ENCODE measurements at regions not wholly inside any gene's neighbourhood (a gene's known extent, or its start where the extent isn't known, plus 50 kb on each side); places are given as distances from the start of the nearest gene placed in this dataset.
"Not testable (repeated sequence)": the region's sequence is repeated elsewhere in the genome, so short reads cannot be mapped to it uniquely, and the experiment has no call there.

DNA sequence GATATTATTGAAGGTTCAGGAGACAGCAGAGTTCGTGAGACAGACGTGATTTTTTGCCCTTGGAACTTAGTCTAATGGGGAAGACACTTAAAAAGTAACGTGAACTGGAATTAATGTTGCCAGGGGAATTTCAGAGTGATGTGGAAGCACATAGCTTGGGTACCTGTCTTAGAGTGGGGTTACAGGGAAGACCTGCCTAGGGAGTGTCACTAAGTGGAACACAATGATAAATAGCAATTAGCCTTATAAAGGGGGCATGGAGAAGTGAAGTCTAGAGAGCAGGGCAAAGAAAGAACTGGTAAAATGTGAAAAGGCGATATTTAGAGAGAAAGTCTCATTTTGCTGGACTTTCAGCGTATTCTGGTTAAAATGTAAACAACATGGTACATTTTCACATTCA is 306.0 kb upstream of the TCF4 start:
- TF ChIP-seq BACH2 (CRISPR knock-in tag; IDR thresholded peaks at IDR 0.05; ENCODE audit: borderline replicate concordance) (no peak), ZNF70 (CRISPR knock-in tag; IDR thresholded peaks at IDR 0.05) (no peak), TCF4 (CRISPR knock-in tag; IDR thresholded peaks at IDR 0.05; ENCODE audit: borderline replicate concordance) (no peak), PPARA (CRISPR knock-in tag; IDR thresholded peaks at IDR 0.05; ENCODE audit: borderline replicate concordance) (no peak), ARNTL (CRISPR knock-in tag; IDR thresholded peaks at IDR 0.05; ENCODE audit: borderline replicate concordance, low read depth) (no peak), CSDC2 (CRISPR knock-in tag; IDR thresholded peaks at IDR 0.05) (no peak), ZC3H10 (CRISPR knock-in tag; IDR thresholded peaks at IDR 0.05) (no peak), ISL1 (CRISPR knock-in tag; IDR thresholded peaks at IDR 0.05) (no peak), TOX (CRISPR knock-in tag; IDR thresholded peaks at IDR 0.05; ENCODE audit: borderline replicate concordance) (no peak), ZNF8 (CRISPR knock-in tag; IDR thresholded peaks at IDR 0.05) (no peak), RARB (CRISPR knock-in tag; IDR thresholded peaks at IDR 0.05) (no peak), GLIS3 (CRISPR knock-in tag; IDR thresholded peaks at IDR 0.05) (no peak), ZFP3 (CRISPR knock-in tag; IDR thresholded peaks at IDR 0.05) (no peak), ZFP30 (CRISPR knock-in tag; IDR thresholded peaks at IDR 0.05) (no peak), ESRRG (CRISPR knock-in tag; IDR thresholded peaks at IDR 0.05) (no peak), OSR1 (CRISPR knock-in tag; IDR thresholded peaks at IDR 0.05) (no peak), SNAI2 (CRISPR knock-in tag; IDR thresholded peaks at IDR 0.05) (no peak)
- TF ChIP-seq, protein P1, sequence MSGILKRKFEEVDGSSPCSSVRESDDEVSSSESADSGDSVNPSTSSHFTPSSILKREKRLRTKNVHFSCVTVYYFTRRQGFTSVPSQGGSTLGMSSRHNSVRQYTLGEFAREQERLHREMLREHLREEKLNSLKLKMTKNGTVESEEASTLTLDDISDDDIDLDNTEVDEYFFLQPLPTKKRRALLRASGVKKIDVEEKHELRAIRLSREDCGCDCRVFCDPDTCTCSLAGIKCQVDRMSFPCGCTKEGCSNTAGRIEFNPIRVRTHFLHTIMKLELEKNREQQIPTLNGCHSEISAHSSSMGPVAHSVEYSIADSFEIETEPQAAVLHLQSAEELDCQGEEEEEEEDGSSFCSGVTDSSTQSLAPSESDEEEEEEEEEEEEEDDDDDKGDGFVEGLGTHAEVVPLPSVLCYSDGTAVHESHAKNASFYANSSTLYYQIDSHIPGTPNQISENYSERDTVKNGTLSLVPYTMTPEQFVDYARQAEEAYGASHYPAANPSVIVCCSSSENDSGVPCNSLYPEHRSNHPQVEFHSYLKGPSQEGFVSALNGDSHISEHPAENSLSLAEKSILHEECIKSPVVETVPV (CRISPR knock-in tag; IDR thresholded peaks at IDR 0.05) = no peak
- TF ChIP-seq, protein P2, sequence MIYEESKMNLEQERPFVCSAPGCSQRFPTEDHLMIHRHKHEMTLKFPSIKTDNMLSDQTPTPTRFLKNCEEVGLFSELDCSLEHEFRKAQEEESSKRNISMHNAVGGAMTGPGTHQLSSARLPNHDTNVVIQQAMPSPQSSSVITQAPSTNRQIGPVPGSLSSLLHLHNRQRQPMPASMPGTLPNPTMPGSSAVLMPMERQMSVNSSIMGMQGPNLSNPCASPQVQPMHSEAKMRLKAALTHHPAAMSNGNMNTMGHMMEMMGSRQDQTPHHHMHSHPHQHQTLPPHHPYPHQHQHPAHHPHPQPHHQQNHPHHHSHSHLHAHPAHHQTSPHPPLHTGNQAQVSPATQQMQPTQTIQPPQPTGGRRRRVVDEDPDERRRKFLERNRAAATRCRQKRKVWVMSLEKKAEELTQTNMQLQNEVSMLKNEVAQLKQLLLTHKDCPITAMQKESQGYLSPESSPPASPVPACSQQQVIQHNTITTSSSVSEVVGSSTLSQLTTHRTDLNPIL (CRISPR knock-in tag; IDR thresholded peaks at IDR 0.05; ENCODE audit: low read depth) = no peak
- no peak for ATAC-seq

DNA sequence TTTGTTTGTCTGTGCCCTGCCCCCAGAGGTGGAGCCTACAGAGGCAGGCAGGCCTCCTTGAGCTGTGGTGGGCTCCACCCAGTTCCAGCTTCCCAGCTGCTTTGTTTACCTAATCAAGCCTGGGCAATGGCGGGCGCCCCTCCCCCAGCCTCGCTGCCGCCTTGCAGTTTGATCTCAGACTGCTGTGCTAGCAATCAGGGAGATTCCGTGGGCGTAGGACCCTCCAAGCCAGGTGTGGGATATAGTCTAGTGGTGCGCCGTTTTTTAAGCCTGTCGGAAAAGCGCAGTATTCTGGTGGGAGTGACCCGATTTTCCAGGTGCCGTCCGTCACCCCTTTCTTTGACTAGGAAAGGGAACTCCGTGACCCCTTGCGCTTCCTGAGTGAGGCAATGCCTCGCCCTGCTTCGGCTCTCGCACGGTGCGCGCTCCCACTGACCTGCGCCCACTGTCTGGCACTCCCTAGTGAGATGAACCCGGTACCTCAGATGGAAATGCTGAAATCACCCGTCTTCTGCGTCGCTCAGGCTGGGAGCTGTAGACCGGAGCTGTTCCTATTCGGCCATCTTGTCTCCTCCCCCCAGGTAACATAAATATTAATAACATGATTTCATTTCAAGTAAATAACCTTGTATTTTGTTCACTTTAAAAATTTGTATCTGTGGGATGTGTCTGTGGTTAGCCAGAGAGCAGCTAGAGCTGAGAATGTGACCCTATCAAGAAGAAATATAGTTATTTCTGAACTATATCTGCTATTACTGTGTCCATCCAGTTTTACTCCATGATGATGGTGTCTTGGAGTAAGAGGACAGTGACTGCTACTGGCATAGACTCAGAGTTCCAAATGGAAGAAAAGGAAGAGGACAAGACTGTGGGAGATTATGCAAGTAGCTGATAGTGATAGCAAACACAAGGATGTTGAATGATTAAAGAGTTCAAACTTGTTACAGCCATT is 305.1 kb upstream of the TCF4 start:
- not testable (repeated sequence) for ATAC-seq

DNA sequence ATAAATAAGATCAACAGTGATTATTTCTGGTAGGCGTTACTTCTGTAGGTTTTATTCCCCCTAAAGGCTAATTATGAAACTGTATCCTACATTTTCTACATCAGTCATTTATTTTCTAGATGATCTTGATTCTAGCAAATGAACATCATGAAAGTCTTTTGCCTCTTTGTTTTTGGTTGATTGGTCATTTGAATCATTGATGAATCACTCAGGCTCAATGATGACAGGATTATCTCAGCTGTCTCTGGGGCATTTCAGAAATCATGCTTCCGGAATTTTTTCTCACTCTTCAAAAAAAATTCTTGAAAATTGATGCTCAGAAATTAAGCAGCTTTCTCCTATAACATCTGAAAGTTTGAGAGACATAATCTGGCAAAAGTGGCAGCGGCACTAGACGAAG is 298.9 kb upstream of the TCF4 start:
- no peak for ATAC-seq
- no peak for TF ChIP-seq ZNF565 (CRISPR knock-in tag; conservative IDR thresholded peaks at IDR 0.05; ENCODE audit: low read depth)
- no peak for TF ChIP-seq SNAI2 (CRISPR knock-in tag; IDR thresholded peaks at IDR 0.05)
- TF ChIP-seq ARNTL (CRISPR knock-in tag; IDR thresholded peaks at IDR 0.05; ENCODE audit: borderline replicate concordance, low read depth) = no peak
- TF ChIP-seq ISL1 (CRISPR knock-in tag; IDR thresholded peaks at IDR 0.05) = no peak
- no peak for TF ChIP-seq ZFP3 (CRISPR knock-in tag; IDR thresholded peaks at IDR 0.05)

DNA sequence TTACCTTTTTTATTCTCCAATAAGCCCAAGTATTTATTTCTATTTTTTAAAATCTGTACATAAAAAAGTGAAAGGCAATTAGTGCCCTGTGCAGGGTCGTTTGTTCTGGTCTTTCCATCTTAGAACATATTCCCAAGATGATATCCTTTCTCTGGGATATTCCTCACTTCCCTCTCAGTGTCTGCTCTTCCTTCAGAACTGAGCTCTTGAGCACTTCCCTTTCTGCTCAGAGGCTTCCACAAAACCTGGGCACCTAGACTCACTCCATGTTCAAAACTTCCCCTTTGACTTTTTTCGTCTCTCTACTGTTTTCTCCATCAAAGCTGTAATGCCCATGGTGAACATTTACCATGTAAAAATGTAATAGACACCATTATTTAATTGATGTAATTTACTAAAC is 296.5 kb upstream of the TCF4 start:
- TF ChIP-seq RARB (CRISPR knock-in tag; IDR thresholded peaks at IDR 0.05) (no peak), ARNTL (CRISPR knock-in tag; IDR thresholded peaks at IDR 0.05; ENCODE audit: borderline replicate concordance, low read depth) (no peak)

DNA sequence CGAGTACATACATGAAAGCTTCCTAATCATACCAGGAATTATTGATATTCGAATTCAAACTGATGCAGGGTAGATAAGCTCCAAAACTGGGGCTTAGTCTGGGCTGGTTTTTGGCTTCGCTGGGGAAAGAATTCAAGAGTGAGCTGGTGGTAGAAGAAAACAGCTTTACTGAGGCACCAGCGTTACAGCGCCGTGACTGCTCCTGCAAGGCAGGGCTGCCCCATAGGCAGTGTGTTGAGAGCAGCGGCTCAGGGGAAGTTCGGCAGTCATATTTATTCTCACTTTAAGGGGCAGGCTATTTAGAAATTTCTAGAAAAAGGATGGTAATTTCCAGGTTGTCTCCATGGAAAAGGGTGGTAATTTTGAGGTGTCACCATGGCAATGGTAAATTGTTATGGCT is 292.6 kb upstream of the TCF4 start:
- ATAC-seq = no peak
- TF ChIP-seq SNAI2 (CRISPR knock-in tag; IDR thresholded peaks at IDR 0.05) (no peak), ZFP30 (CRISPR knock-in tag; IDR thresholded peaks at IDR 0.05) (no peak), ARNTL (CRISPR knock-in tag; IDR thresholded peaks at IDR 0.05; ENCODE audit: borderline replicate concordance, low read depth) (no peak), TOX (CRISPR knock-in tag; IDR thresholded peaks at IDR 0.05; ENCODE audit: borderline replicate concordance) (no peak), ZC3H10 (CRISPR knock-in tag; IDR thresholded peaks at IDR 0.05) (no peak), ISL1 (CRISPR knock-in tag; IDR thresholded peaks at IDR 0.05) (no peak), ZNF8 (CRISPR knock-in tag; IDR thresholded peaks at IDR 0.05) (no peak), RARB (CRISPR knock-in tag; IDR thresholded peaks at IDR 0.05) (no peak), ZNF565 (CRISPR knock-in tag; conservative IDR thresholded peaks at IDR 0.05; ENCODE audit: low read depth) (no peak)
- TF ChIP-seq, protein P1 (CRISPR knock-in tag; IDR thresholded peaks at IDR 0.05) = no peak
- TF ChIP-seq, protein P3, sequence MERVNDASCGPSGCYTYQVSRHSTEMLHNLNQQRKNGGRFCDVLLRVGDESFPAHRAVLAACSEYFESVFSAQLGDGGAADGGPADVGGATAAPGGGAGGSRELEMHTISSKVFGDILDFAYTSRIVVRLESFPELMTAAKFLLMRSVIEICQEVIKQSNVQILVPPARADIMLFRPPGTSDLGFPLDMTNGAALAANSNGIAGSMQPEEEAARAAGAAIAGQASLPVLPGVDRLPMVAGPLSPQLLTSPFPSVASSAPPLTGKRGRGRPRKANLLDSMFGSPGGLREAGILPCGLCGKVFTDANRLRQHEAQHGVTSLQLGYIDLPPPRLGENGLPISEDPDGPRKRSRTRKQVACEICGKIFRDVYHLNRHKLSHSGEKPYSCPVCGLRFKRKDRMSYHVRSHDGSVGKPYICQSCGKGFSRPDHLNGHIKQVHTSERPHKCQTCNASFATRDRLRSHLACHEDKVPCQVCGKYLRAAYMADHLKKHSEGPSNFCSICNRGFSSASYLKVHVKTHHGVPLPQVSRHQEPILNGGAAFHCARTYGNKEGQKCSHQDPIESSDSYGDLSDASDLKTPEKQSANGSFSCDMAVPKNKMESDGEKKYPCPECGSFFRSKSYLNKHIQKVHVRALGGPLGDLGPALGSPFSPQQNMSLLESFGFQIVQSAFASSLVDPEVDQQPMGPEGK (CRISPR knock-in tag; IDR thresholded peaks at IDR 0.05; ENCODE audit: borderline replicate concordance) = no peak
- TF ChIP-seq, protein P4, sequence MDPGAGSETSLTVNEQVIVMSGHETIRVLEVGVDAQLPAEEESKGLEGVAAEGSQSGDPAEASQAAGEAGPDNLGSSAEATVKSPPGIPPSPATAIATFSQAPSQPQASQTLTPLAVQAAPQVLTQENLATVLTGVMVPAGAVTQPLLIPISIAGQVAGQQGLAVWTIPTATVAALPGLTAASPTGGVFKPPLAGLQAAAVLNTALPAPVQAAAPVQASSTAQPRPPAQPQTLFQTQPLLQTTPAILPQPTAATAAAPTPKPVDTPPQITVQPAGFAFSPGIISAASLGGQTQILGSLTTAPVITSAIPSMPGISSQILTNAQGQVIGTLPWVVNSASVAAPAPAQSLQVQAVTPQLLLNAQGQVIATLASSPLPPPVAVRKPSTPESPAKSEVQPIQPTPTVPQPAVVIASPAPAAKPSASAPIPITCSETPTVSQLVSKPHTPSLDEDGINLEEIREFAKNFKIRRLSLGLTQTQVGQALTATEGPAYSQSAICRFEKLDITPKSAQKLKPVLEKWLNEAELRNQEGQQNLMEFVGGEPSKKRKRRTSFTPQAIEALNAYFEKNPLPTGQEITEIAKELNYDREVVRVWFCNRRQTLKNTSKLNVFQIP (CRISPR knock-in tag; IDR thresholded peaks at IDR 0.05; ENCODE audit: borderline replicate concordance, low read depth) = no peak

More for the DNA sequence above, 296.5 kb upstream of the TCF4 start:
- ATAC-seq = no peak

Data from SK-N-SH treated with all-trans-retinoic acid at 6 μM for 48 hours (cell line).